Epithelial cell of proximal tubule (primary cell): ENCODE measurements at regions not wholly inside any gene's neighbourhood (a gene's known extent, or its start where the extent isn't known, plus 50 kb on each side); places are given as distances from the start of the nearest gene placed in this dataset.
A peak's percentile ranks its signal among the peaks of the same experiment; 100 is the strongest.

Source experiments
- DNase-seq: peaks from one replicate; pipeline ENCODE4 v3.0.0-alpha.2; 2011; ENCODE audit warnings: low read depth
- H3K4me3 ChIP-seq: 2 replicates; pipeline ENCODE4 v1.5.1; 2011; ENCODE audit warnings: low read depth, mild to moderate bottlenecking, low read length
- TF ChIP-seq, protein P1 (sequence below): conservative IDR thresholded peaks from 2 replicates; pipeline ENCODE4 v1.5.1; 2012; ENCODE audit warnings: low read depth, mild to moderate bottlenecking, low read length

DNA sequence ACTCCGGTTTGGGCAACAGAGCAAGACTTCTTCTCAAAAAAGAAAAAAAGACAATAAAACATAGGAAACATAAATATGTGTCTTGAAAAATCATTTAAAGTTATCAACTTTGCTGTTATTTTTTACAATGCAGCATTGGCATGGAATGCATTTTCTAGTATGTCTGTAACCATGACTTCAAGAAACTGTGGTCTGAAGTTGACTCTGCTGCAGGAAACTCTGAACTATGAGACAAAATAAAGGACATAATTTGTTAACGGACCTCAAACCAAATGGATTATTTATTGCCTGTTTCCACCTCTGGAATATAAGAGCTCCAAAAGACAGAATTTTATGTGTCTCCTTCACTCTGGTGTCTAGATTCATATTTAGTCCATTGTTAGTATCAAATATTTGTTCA, 79.1 kb downstream of the TRIB2 start:
- DNase-seq = no peak
- TF ChIP-seq, protein P1, sequence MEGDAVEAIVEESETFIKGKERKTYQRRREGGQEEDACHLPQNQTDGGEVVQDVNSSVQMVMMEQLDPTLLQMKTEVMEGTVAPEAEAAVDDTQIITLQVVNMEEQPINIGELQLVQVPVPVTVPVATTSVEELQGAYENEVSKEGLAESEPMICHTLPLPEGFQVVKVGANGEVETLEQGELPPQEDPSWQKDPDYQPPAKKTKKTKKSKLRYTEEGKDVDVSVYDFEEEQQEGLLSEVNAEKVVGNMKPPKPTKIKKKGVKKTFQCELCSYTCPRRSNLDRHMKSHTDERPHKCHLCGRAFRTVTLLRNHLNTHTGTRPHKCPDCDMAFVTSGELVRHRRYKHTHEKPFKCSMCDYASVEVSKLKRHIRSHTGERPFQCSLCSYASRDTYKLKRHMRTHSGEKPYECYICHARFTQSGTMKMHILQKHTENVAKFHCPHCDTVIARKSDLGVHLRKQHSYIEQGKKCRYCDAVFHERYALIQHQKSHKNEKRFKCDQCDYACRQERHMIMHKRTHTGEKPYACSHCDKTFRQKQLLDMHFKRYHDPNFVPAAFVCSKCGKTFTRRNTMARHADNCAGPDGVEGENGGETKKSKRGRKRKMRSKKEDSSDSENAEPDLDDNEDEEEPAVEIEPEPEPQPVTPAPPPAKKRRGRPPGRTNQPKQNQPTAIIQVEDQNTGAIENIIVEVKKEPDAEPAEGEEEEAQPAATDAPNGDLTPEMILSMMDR = no peak

DNA sequence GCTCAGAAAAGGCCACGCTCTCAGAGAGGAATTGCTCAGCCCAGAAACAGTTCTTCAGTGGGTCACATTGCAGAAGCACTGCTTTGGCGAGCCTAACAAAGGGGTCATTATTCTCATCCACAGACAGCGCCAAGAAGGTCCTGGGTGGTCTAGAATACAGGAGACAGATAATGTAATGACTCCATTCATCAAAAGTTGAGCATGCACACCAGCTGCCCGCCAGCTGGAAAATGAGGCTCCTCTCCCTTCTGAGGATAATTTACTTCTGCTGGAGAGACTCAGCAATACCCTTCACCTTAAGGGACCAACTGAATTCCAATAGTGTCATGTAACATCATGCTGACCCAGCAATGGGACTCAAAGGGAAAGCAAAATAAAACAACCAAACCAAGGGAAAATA, 79.9 kb downstream of the TRIB2 start:
- TF ChIP-seq, protein P1 = no peak
- no peak overlapping the region for H3K4me3 ChIP-seq
- no peak for DNase-seq

More for the DNA sequence above, 79.1 kb downstream of the TRIB2 start:
- H3K4me3 ChIP-seq = no peak overlapping the region

DNA sequence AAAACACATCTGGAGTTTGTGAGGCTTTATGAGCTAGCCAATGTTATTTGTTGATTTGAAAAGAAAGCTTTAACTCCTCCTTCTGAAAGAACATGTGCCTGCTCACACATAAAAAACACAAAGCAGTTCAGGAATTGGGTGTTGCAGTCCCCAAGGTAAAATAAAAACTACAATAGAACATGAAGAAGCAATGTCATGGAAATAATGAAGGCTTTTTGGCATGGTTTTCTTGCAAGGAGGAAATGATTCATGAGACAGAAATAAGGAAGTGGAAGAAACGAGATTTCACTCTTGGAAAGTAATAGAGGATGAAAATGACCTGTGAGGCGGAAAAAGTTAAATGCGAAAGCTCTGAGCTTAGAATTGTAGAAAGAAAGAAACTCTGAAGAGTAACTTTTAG, 81.1 kb downstream of the TRIB2 start:
- peak; percentile 23 for DNase-seq
- H3K4me3 ChIP-seq = no peak overlapping the region
- TF ChIP-seq, protein P1 = no peak

DNA sequence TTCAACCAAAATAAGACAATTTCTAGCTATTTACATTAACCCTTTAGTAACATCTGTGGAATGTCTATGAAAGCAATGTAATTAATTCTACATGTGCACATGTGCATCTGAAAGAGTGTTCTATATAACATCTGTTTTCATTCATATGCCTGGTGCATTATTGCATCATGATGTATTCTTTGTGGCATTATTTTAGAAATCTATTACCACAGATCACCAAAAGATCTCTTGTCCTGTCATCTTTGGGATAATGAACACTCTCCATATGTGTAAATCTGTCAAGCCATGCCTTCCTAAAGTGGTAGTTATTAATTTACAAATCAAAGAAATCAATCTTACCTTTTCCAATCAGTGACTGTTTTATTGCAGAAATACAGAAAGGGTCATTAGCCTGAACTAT, 86.9 kb downstream of the TRIB2 start:
- DNase-seq = no peak
- TF ChIP-seq, protein P1 = no peak
- no peak overlapping the region for H3K4me3 ChIP-seq

DNA sequence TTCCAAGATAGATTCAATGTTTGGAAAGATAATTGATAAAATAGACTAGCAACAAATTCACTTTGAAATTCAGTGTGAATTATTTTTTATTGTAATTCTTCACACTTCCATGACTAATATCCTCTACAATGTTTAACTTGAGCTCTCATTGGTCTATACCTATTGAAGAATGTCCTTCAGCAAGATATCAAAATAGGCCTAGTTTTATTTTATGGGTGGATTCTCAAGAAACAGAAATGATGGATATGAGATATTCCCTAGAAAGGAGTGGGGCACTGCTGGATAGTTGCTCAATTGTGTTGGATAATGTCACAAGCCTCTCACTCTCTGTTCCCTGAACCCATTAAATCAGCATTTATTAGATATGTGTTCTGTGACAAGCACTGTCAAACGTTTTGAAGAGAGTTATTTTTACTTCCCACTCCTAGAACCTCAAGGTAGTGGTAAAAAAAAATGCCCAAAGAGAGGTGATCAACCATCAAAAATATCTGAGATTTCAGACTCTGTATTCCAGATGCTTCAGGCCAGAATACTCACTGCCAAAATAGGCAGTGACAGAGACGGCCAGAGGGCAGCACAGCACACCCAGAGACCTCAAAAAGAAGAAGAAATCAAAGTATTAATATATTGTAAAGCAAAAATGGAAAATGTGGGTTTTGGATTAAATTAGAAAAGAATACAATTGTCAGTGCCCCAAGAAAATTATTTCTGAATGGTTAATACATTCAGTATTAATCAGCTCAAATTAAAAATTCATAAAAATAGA, 87.5 kb downstream of the TRIB2 start:
- no peak for DNase-seq
- no peak overlapping the region for H3K4me3 ChIP-seq
- TF ChIP-seq, protein P1 = no peak

DNA sequence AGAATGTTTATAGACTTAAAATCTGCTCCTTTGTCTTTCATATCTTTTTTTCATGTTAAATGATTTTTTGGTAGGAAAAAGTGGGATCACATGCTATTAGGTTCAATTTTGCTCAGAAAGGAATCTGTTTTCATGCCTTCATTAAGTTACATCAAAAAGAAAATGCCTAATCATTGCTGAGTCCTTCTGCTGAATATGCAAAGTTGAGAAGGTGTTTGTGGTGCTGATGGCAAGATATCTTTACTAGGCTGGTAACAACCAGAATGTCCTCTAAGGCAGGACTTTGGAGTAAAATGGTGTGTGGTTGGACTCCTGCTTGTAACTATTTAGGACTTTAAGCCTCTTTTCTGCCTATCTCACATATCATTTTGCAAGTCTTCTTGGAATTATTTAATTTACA, 88.3 kb downstream of the TRIB2 start:
- no peak for DNase-seq
- H3K4me3 ChIP-seq = no peak overlapping the region
- TF ChIP-seq, protein P1 = no peak
